Testis (tissue), 2 donors: ENCODE measurements at regions not wholly inside any gene's neighbourhood (a gene's known extent, or its start where the extent isn't known, plus 50 kb on each side); places are given as distances from the start of the nearest gene placed in this dataset.

Experiments used
- POLR2A ChIP-seq: fragments of 450-650 bp; IDR thresholded peaks from one replicate; pipeline ENCODE4 v1.6.1; 2017; ENCODE audit warnings: antibody characterized with exemption, mild to moderate bottlenecking, moderate library complexity
- TF ChIP-seq, protein P1 (sequence below), 3 experiments: fragments of 450-650 bp in 2 of 3; fragments of 200-600 bp in 1 of 3; sonication (generic) in 1 of 3; IDR thresholded peaks; one replicate each; pipeline ENCODE4 v1.5.1; 2016 to 2019; ENCODE audit warnings: antibody characterized with exemption in 3 of 3, mild to moderate bottlenecking in 2 of 3, moderate library complexity in 1 of 3

DNA sequence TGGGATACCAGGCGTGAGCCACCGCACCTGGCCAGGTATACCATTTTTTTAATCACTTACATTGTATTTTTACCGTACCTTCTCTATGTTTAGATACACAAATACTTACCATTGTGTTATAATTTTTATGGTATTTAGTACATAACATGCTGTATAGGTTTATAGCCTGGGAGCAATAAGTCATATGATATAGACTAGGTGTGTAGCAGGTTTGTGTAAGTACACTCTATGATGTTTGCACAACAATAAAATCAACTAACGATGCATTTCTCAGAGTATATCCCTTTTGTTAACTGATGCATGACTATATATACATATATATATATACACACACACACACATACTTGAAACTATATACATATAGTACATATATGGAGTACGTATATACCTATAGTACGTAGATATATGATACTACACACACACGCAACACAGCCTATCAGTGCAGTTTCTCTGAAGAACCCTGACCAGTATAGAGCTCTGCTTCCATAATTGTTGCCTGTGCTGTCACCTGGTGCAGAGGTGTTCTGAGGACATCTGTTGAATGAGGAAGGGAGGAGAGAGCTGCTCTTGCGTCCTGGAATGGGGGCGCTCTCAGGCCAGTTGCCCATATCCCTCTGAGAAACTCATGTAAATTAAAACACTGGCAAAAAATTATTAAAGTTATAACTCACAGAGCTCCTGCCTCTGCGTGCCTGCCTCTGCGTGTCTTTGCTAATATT lies 315.3 kb downstream of the FGFR2 start:
- TF ChIP-seq, protein P1, sequence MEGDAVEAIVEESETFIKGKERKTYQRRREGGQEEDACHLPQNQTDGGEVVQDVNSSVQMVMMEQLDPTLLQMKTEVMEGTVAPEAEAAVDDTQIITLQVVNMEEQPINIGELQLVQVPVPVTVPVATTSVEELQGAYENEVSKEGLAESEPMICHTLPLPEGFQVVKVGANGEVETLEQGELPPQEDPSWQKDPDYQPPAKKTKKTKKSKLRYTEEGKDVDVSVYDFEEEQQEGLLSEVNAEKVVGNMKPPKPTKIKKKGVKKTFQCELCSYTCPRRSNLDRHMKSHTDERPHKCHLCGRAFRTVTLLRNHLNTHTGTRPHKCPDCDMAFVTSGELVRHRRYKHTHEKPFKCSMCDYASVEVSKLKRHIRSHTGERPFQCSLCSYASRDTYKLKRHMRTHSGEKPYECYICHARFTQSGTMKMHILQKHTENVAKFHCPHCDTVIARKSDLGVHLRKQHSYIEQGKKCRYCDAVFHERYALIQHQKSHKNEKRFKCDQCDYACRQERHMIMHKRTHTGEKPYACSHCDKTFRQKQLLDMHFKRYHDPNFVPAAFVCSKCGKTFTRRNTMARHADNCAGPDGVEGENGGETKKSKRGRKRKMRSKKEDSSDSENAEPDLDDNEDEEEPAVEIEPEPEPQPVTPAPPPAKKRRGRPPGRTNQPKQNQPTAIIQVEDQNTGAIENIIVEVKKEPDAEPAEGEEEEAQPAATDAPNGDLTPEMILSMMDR (IDR thresholded peaks at IDR 0.05): no peak
- no peak for TF ChIP-seq POLR2A
